H9 (cell line): ENCODE measurements at regions not wholly inside any gene's neighbourhood (a gene's known extent, or its start where the extent isn't known, plus 50 kb on each side); places are given as distances from the start of the nearest gene placed in this dataset.

Experiments
- DNase-seq: peaks from one replicate; pipeline ENCODE4 v3.0.0-alpha.2; 2017
- H2AFZ ChIP-seq: one replicate; pipeline ENCODE4 v1.6.1; 2013; ENCODE audit warnings: mild to moderate bottlenecking, low read length, control low read depth, moderate library complexity
- H2AK5ac ChIP-seq: 2 replicates; pipeline ENCODE4 v1.6.1; 2013; ENCODE audit warnings: low read length, control low read depth, mixed read lengths; ENCODE audit not compliant: insufficient read length
- H2BK120ac ChIP-seq: one replicate; pipeline ENCODE4 v1.6.1; 2013; ENCODE audit warnings: low read depth, mild to moderate bottlenecking, low read length, control low read depth, inconsistent platforms; ENCODE audit not compliant: poor library complexity, severe bottlenecking
- H2BK12ac ChIP-seq: 2 replicates; pipeline ENCODE4 v1.6.1; 2013; ENCODE audit warnings: low read length, control low read depth, mixed read lengths, low read depth; ENCODE audit not compliant: insufficient read length
- H2BK15ac ChIP-seq: 2 replicates; pipeline ENCODE4 v1.6.1; 2013; ENCODE audit warnings: low read depth, low read length, control low read depth
- H2BK20ac ChIP-seq: one replicate; pipeline ENCODE4 v1.6.1; 2013; ENCODE audit warnings: low read depth, mild to moderate bottlenecking, low read length, control low read depth, inconsistent platforms; ENCODE audit not compliant: poor library complexity, severe bottlenecking
- H2BK5ac ChIP-seq: 2 replicates; pipeline ENCODE4 v1.6.1; 2013; ENCODE audit warnings: low read length, control low read depth, mixed read lengths; ENCODE audit not compliant: insufficient read length
- H3K14ac ChIP-seq: 2 replicates; pipeline ENCODE4 v1.6.1; 2013; ENCODE audit warnings: low read length, control low read depth; ENCODE audit not compliant: insufficient read depth
- H3K18ac ChIP-seq: 2 replicates; pipeline ENCODE4 v1.6.1; 2013; ENCODE audit warnings: low read depth, mild to moderate bottlenecking, mixed read lengths, low read length, control low read depth; ENCODE audit not compliant: insufficient read length
- H3K23ac ChIP-seq: 2 replicates; pipeline ENCODE4 v1.6.1; 2013; ENCODE audit warnings: low read length, control low read depth, mixed read lengths, low read depth; ENCODE audit not compliant: insufficient read length
- H3K23me2 ChIP-seq: 2 replicates; pipeline ENCODE4 v1.6.1; 2013; ENCODE audit warnings: low read depth, mild to moderate bottlenecking, mixed read lengths, low read length, control low read depth; ENCODE audit not compliant: insufficient read length, poor library complexity, severe bottlenecking
- H3K27ac ChIP-seq: 2 replicates; pipeline ENCODE4 v1.5.1; 2013; ENCODE audit warnings: low read length, control low read depth, mixed read lengths, low read depth; ENCODE audit not compliant: insufficient read length
- H3K27me3 ChIP-seq: 2 replicates; pipeline ENCODE4 v1.6.1; 2013; ENCODE audit warnings: low read length, control low read depth, inconsistent platforms; ENCODE audit not compliant: insufficient read depth
- H3K4ac ChIP-seq: 2 replicates; pipeline ENCODE4 v1.6.1; 2013; ENCODE audit warnings: low read depth, mild to moderate bottlenecking, control low read depth, inconsistent platforms, low read length, moderate library complexity
- H3K4me1 ChIP-seq: 2 replicates; pipeline ENCODE4 v1.6.1; 2013; ENCODE audit warnings: low read length, control low read depth, inconsistent platforms; ENCODE audit not compliant: insufficient read depth
- H3K4me2 ChIP-seq: 2 replicates; pipeline ENCODE4 v1.6.1; 2013; ENCODE audit warnings: low read length, control low read depth, mixed read lengths; ENCODE audit not compliant: insufficient read length, insufficient read depth
- H3K56ac ChIP-seq: 2 replicates; pipeline ENCODE4 v1.6.1; 2013; ENCODE audit warnings: low read depth, mild to moderate bottlenecking, mixed read lengths, low read length, control low read depth; ENCODE audit not compliant: insufficient read length
- H3K79me1 ChIP-seq: 2 replicates; pipeline ENCODE4 v1.6.1; 2013; ENCODE audit warnings: low read depth, mild to moderate bottlenecking, moderate library complexity, low read length, control low read depth, inconsistent platforms; ENCODE audit not compliant: insufficient read depth, poor library complexity, severe bottlenecking
- H3K79me2 ChIP-seq: 2 replicates; pipeline ENCODE4 v1.6.1; 2013; ENCODE audit warnings: low read length, control low read depth, inconsistent platforms; ENCODE audit not compliant: insufficient read depth
- H3K9ac ChIP-seq: 2 replicates; pipeline ENCODE4 v1.6.1; 2013; ENCODE audit warnings: low read length, control low read depth, mixed read lengths; ENCODE audit not compliant: insufficient read length; ENCODE audit errors: extremely low read depth
- H3K9me3 ChIP-seq: one replicate; pipeline ENCODE4 v1.6.1; 2013; ENCODE audit warnings: low read depth, low read length, inconsistent platforms; ENCODE audit not compliant: control insufficient read depth
- H3T11ph ChIP-seq: one replicate; pipeline ENCODE4 v1.6.1; 2013; ENCODE audit warnings: mild to moderate bottlenecking, low read length, control low read depth, inconsistent platforms
- H4K20me1 ChIP-seq: one replicate; pipeline ENCODE4 v1.6.1; 2013; ENCODE audit not compliant: control insufficient read depth, insufficient read length, insufficient read depth
- H4K5ac ChIP-seq: 2 replicates; pipeline ENCODE4 v1.6.1; 2013; ENCODE audit warnings: low read depth, mild to moderate bottlenecking, mixed read lengths, low read length, control low read depth; ENCODE audit not compliant: insufficient read length
- H4K8ac ChIP-seq: replicated peaks from 2 replicates; pipeline ENCODE4 v1.6.1; 2013; ENCODE audit warnings: low read length, control low read depth, mixed read lengths, low read depth; ENCODE audit not compliant: insufficient read length
- H4K91ac ChIP-seq: 2 replicates; pipeline ENCODE4 v1.6.1; 2013; ENCODE audit warnings: low read depth, mild to moderate bottlenecking, moderate library complexity, mixed read lengths, low read length, control low read depth; ENCODE audit not compliant: insufficient read length
- H3K27ac Mint-ChIP-seq, 3 experiments: 2 replicates in 2 of 3; 3 replicates in 1 of 3; pipeline ENCODE4 v1.8.0; 2020 to 2021; ENCODE audit warnings: mixed read lengths in 3 of 3, mild to moderate bottlenecking in 1 of 3, moderate library complexity in 1 of 3
- H3K27me3 Mint-ChIP-seq: 2 replicates; pipeline ENCODE4 v1.8.0; 2021; ENCODE audit warnings: low read depth, mild to moderate bottlenecking, moderate library complexity, mixed read lengths
- H3K36me3 Mint-ChIP-seq, 3 experiments: 2 replicates in 2 of 3; 3 replicates in 1 of 3; pipeline ENCODE4 v1.8.0; 2020 to 2021; ENCODE audit warnings: low read depth in 3 of 3, mixed read lengths in 3 of 3; ENCODE audit not compliant: insufficient read depth in 1 of 3
- H3K4me1 Mint-ChIP-seq, 2 experiments: 2 replicates each; pipeline ENCODE4 v1.8.0; 2020; ENCODE audit warnings: mixed read lengths in 2 of 2
- H3K4me3 Mint-ChIP-seq, 2 experiments: 2 replicates in 1 of 2; 3 replicates in 1 of 2; pipeline ENCODE4 v1.8.0; 2020 to 2021; ENCODE audit warnings: mild to moderate bottlenecking in 2 of 2, mixed read lengths in 2 of 2, moderate library complexity in 1 of 2
- H3K9me3 Mint-ChIP-seq, 2 experiments: 2 replicates in 1 of 2; 3 replicates in 1 of 2; pipeline ENCODE4 v1.8.0; 2020; ENCODE audit warnings: mild to moderate bottlenecking in 2 of 2, mixed read lengths in 2 of 2, moderate library complexity in 1 of 2
- WGBS: extraction: QIAGEN DNeasy Blood & Tissue Kit; methylation state at CpG from one replicate; pipeline ENCODE4 v1.1.7; 2013; ENCODE audit warnings: missing lambda C conversion rate, low lambda C conversion rate, mixed read lengths; ENCODE audit not compliant: insufficient read length; ENCODE audit errors: extremely low coverage; 5-methylcytosine and 5-hydroxymethylcytosine counted together
- TF ChIP-seq, protein P1 (sequence below): fragments of 200-600 bp; sonication (generic); conservative IDR thresholded peaks from 3 replicates; pipeline ENCODE4 v1.8.0; 2021; ENCODE audit warnings: antibody characterized with exemption, mild to moderate bottlenecking

DNA sequence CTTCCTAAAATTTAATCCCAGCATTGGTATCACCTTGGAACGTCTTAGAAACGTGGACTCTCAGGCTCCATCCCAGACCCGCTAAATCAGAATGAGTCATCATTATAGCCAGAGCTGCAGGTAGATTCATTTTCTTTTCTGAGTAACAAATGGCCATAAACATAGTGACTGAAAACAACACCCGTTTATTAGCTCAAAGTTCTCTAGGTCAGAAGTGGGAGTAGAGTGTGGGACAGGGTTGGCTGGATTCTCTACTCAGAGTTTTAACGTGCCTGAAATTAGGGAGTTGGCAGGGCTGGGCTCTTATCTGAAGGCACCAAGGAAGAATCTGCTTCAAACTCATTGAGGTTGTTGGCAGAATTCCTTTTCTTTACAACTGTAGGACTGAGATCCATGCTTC, 101.8 kb upstream of the C1QTNF7 start:
- Mint-ChIP-seq H3K27ac (no peak overlapping the region), H3K36me3 (no peaks in the 10 kb centered on the region), H3K4me1 (no peaks in the 10 kb centered on the region), H3K27me3 (no peaks in the 10 kb centered on the region), H3K4me3 (no peak overlapping the region), H3K9me3 (no peaks in the 10 kb centered on the region)
- Histone ChIP-seq H2BK20ac (no peak overlapping the region), H2BK5ac (no peak overlapping the region), H4K5ac (no peak overlapping the region), H3K79me1 (no peaks in the 10 kb centered on the region), H4K91ac (no peak overlapping the region), H3T11ph (no peak overlapping the region), H3K27me3 (no peaks in the 10 kb centered on the region), H3K56ac (no peak overlapping the region), H3K23me2 (no peaks in the 10 kb centered on the region), H3K14ac (no peak overlapping the region), H2AFZ (no peak overlapping the region), H3K4me2 (no peak overlapping the region), H3K27ac (no peak overlapping the region), H4K20me1 (no peaks in the 10 kb centered on the region), H3K4me1 (peaks cover 2% of the 10 kb centered on the region; the same call in 1 of the 2 replicates), H3K79me2 (no peaks in the 10 kb centered on the region), H2BK15ac (no peak overlapping the region), H3K23ac (no peak overlapping the region), H3K9ac (no peak overlapping the region), H3K18ac (no peak overlapping the region), H3K9me3 (no peaks in the 10 kb centered on the region), H2BK12ac (no peak overlapping the region), H2BK120ac (no peak overlapping the region), H3K4ac (no peak overlapping the region), H2AK5ac (no peak overlapping the region), H4K8ac (no peak overlapping the region)
- no peak for DNase-seq
- TF ChIP-seq, protein P1, sequence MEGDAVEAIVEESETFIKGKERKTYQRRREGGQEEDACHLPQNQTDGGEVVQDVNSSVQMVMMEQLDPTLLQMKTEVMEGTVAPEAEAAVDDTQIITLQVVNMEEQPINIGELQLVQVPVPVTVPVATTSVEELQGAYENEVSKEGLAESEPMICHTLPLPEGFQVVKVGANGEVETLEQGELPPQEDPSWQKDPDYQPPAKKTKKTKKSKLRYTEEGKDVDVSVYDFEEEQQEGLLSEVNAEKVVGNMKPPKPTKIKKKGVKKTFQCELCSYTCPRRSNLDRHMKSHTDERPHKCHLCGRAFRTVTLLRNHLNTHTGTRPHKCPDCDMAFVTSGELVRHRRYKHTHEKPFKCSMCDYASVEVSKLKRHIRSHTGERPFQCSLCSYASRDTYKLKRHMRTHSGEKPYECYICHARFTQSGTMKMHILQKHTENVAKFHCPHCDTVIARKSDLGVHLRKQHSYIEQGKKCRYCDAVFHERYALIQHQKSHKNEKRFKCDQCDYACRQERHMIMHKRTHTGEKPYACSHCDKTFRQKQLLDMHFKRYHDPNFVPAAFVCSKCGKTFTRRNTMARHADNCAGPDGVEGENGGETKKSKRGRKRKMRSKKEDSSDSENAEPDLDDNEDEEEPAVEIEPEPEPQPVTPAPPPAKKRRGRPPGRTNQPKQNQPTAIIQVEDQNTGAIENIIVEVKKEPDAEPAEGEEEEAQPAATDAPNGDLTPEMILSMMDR, result no peak
- WGBS, result no CpG with 5 or more reads among the region's 5 CpGs
